HCT116 (cell line): ENCODE measurements at regions not wholly inside any gene's neighbourhood (a gene's known extent, or its start where the extent isn't known, plus 50 kb on each side); places are given as distances from the start of the nearest gene placed in this dataset.

ENCODE experiments used
- ATAC-seq: fragments of 200-7000 bp; cut with Tn5 transposase; 2 replicates; pipeline ENCODE4 v1.9.1; 2020; ENCODE audit warnings: mild to moderate bottlenecking, moderate library complexity
- BruUV-seq: library from RNA; stranded (reverse); fragments of 400-500 nt; replicated peaks from 2 replicates; lab custom pipeline; 2021; lab: Mats Ljungman, UMichigan
- CTCF ChIA-PET: fragments of 300-600 bp; sonication (Branson Sonifier 250); formaldehyde crosslinking; loops from one replicate; lab custom pipeline; 2021; ENCODE audit warnings: antibody characterized with exemption; lab: Charles Lee
- POLR2A ChIA-PET: fragments of 300-600, 350-600 bp; sonication (Branson Sonifier 250); formaldehyde crosslinking; loops from one replicate; lab custom pipeline; 2021; ENCODE audit warnings: antibody characterized with exemption; lab: Charles Lee
- RAD21 ChIA-PET, 2 experiments: fragments of 300-600 bp; sonication (Branson Sonifier 250); formaldehyde crosslinking; loops; one replicate each; lab custom pipeline; 2023; ENCODE audit warnings: low total read pairs in 2 of 2; ENCODE audit not compliant: uncharacterized antibody in 2 of 2, unreplicated experiment in 2 of 2, low non-redundant PET in 1 of 2; lab: Charles Lee
- DNase-seq: peaks from one replicate; pipeline ENCODE4 v3.0.0-alpha.2; 2010; ENCODE audit warnings: low read depth, low spot score
- H2AFZ ChIP-seq: fragments of 200-600 bp; shearing (Covaris generic), sonication (generic); 2 replicates; pipeline ENCODE4 v1.6.1; 2017; ENCODE audit warnings: low read depth, mixed run types, mixed read lengths, antibody characterized with exemption, low read length; ENCODE audit not compliant: poor library complexity, severe bottlenecking
- H3K27ac ChIP-seq: 2 replicates; pipeline ENCODE4 v1.5.1; 2012; ENCODE audit warnings: low read depth, low read length
- H3K27me3 ChIP-seq: fragments of 200-600 bp; sonication (generic); 2 replicates; pipeline ENCODE4 v1.6.1; 2016; ENCODE audit warnings: mixed run types, low read length, mixed read lengths; ENCODE audit not compliant: insufficient read depth
- H3K36me3 ChIP-seq, 2 experiments: fragments of 200-500 bp in 1 of 2; fragments of 200-600 bp in 1 of 2; sonication (Bioruptor generic) in 1 of 2; sonication (generic) in 1 of 2; 2 replicates each; pipeline versions ENCODE4 v1.5.1 to v1.6.1; 2014 to 2016; ENCODE audit warnings: low read length in 2 of 2, inconsistent platforms in 1 of 2, mixed read lengths in 1 of 2, mixed run types in 1 of 2; ENCODE audit not compliant: insufficient read depth in 2 of 2, control insufficient read depth in 1 of 2
- H3K4me1 ChIP-seq, 2 experiments: fragments of 200-600 bp in 1 of 2; sonication (generic) in 1 of 2; 2 replicates each; pipeline versions ENCODE4 v1.5.1 to v1.6.1; 2012 to 2017; ENCODE audit warnings: low read length in 2 of 2, inconsistent platforms in 1 of 2, mild to moderate bottlenecking in 1 of 2, mixed read lengths in 1 of 2, mixed run types in 1 of 2, moderate library complexity in 1 of 2; ENCODE audit not compliant: insufficient read depth in 2 of 2, control insufficient read depth in 1 of 2
- H3K4me2 ChIP-seq: fragments of 200-600 bp; sonication (generic); 2 replicates; pipeline ENCODE4 v1.6.1; 2017; ENCODE audit warnings: mixed run types, low read length, mixed read lengths
- H3K4me3 ChIP-seq, 2 experiments: fragments of 200-600 bp in 1 of 2; sonication (generic) in 1 of 2; replicated peaks in 1 of 2; 2 replicates each; pipeline ENCODE4 v1.5.1; 2011 to 2016; ENCODE audit warnings: low read length in 2 of 2, control low read depth in 1 of 2, low read depth in 1 of 2, mild to moderate bottlenecking in 1 of 2, mixed read lengths in 1 of 2, mixed run types in 1 of 2
- H3K79me2 ChIP-seq: fragments of 200-600 bp; sonication (generic); 2 replicates; pipeline ENCODE4 v1.6.1; 2017; ENCODE audit warnings: mild to moderate bottlenecking, mixed run types, low read length, moderate library complexity, mixed read lengths; ENCODE audit not compliant: insufficient read depth
- H3K9ac ChIP-seq: fragments of 200-600 bp; sonication (generic); 2 replicates; pipeline ENCODE4 v1.6.1; 2016; ENCODE audit warnings: low read length, mixed read lengths
- H3K9me2 ChIP-seq: fragments of 200-600 bp; sonication (generic), shearing (Covaris generic); 2 replicates; pipeline ENCODE4 v1.6.1; 2017; ENCODE audit warnings: mixed run types, mild to moderate bottlenecking, moderate library complexity; ENCODE audit not compliant: insufficient read depth
- H3K9me3 ChIP-seq, 2 experiments: fragments of 200-500 bp in 1 of 2; fragments of 200-600 bp in 1 of 2; sonication (Bioruptor generic) in 1 of 2; sonication (generic) in 1 of 2; 2 replicates each; pipeline ENCODE4 v1.6.1; 2014 to 2017; ENCODE audit warnings: low read length in 2 of 2, mixed read lengths in 2 of 2, inconsistent platforms in 1 of 2, low read depth in 1 of 2, mild to moderate bottlenecking in 1 of 2, mixed run types in 1 of 2, moderate library complexity in 1 of 2; ENCODE audit not compliant: control insufficient read depth in 1 of 2, insufficient read depth in 1 of 2
- H4K20me1 ChIP-seq: fragments of 200-600 bp; sonication (generic), shearing (Covaris generic); 2 replicates; pipeline ENCODE4 v1.6.1; 2017; ENCODE audit warnings: mixed run types, mild to moderate bottlenecking, moderate library complexity; ENCODE audit not compliant: insufficient read depth
- CBX3 ChIP-seq: IDR thresholded peaks from 2 replicates; pipeline ENCODE4 v1.6.1; 2012; ENCODE audit warnings: low read depth
- CTCF ChIP-seq, 3 experiments: fragments of 200-600 bp in 1 of 3; sonication (generic) in 1 of 3; IDR thresholded peaks in 2 of 3; conservative IDR thresholded peaks in 1 of 3; 2 replicates each; pipeline ENCODE4 v1.5.1; 2012 to 2017; ENCODE audit warnings: low read depth in 2 of 3, low read length in 2 of 3, antibody characterized with exemption in 1 of 3, borderline replicate concordance in 1 of 3, control low read depth in 1 of 3, mild to moderate bottlenecking in 1 of 3, mixed read lengths in 1 of 3, mixed run types in 1 of 3, moderate library complexity in 1 of 3; ENCODE audit not compliant: insufficient read depth in 1 of 3
- MAX ChIP-seq: IDR thresholded peaks from 2 replicates; pipeline ENCODE4 v1.6.1; 2012
- POLR2A ChIP-seq: IDR thresholded peaks from 2 replicates; pipeline ENCODE4 v1.7.0; 2011; ENCODE audit warnings: borderline replicate concordance; ENCODE audit not compliant: insufficient read depth, insufficient read length; ENCODE audit errors: extremely low read depth
- POLR2AphosphoS5 ChIP-seq: IDR thresholded peaks from 2 replicates; pipeline ENCODE4 v1.6.1; 2011; ENCODE audit warnings: mild to moderate bottlenecking, low read depth, low read length, moderate library complexity
- REST ChIP-seq: IDR thresholded peaks from 2 replicates; pipeline ENCODE4 v1.6.1; 2012; ENCODE audit warnings: low read depth
- SP1 ChIP-seq: IDR thresholded peaks from 2 replicates; pipeline ENCODE4 v1.6.1; 2012; ENCODE audit warnings: low read depth
- YY1 ChIP-seq: IDR thresholded peaks from 2 replicates; pipeline ENCODE4 v1.6.1; 2011; ENCODE audit warnings: low read length, low read depth, moderate library complexity, mild to moderate bottlenecking; ENCODE audit not compliant: insufficient replicate concordance; ENCODE audit errors: extremely low read depth
- intact Hi-C: fragments of 100-400 bp; cut with micrococcal nuclease; formaldehyde crosslinking; loops from 2 replicates; pipeline ENCODE4 v1.10.0; 2022

GRCh38 chr4:43452948-43453347 lies 560.4 kb downstream of the GRXCR1 start (continued):
- TF ChIP-seq REST: no peak
- no peak for TF ChIP-seq MAX
- TF ChIP-seq POLR2AphosphoS5: no peak
- TF ChIP-seq CTCF (IDR thresholded peaks at IDR 0.05 in 2 of 3, conservative IDR thresholded peaks at IDR 0.05 in 1 of 3; ENCODE audit: borderline replicate concordance in 1 of 3, insufficient read depth in 1 of 3, low read depth in 2 of 3, low read length in 2 of 3): no peak
- TF ChIP-seq POLR2A: no peak
- TF ChIP-seq CBX3: no peak

- H3K4me3 ChIP-seq: no peak overlapping the region
- no peak for ATAC-seq
- H2AFZ ChIP-seq: no peak overlapping the region
Measured at GRCh38 chr4:43456383-43456782, 563.9 kb downstream of the GRXCR1 start.

More at GRCh38 chr4:43456383-43456782, 563.9 kb downstream of the GRXCR1 start:
- Histone ChIP-seq H4K20me1 (no peaks in the 10 kb centered on the region), H3K4me1 (no peaks in the 10 kb centered on the region), H3K27ac (no peak overlapping the region), H3K27me3 (no peaks in the 10 kb centered on the region), H3K9ac (no peak overlapping the region), H3K9me2 (no peaks in the 10 kb centered on the region), H3K36me3 (no peaks in the 10 kb centered on the region), H3K4me2 (no peak overlapping the region), H3K9me3 (peaks cover 5 to 12% of the 10 kb centered on the region in 2 experiments; a peak in 2 of 4 replicates), H3K79me2 (no peaks in the 10 kb centered on the region)
- CTCF ChIA-PET: no interaction called here
- POLR2A ChIA-PET: no interaction called here
- RAD21 ChIA-PET: no interaction called here
- no TSS peak for BruUV-seq
- DNase-seq: no peak
- TF ChIP-seq CBX3: no peak
- no peak for TF ChIP-seq SP1
- TF ChIP-seq YY1: no peak
- TF ChIP-seq MAX: no peak
- intact Hi-C loops: no loop called here
